Astrocyte (in vitro differentiated cells and primary cell): ENCODE measurements at regions not wholly inside any gene's neighbourhood (a gene's known extent, or its start where the extent isn't known, plus 50 kb on each side); places are given as distances from the start of the nearest gene placed in this dataset.
A peak's percentile ranks its signal among the peaks of the same experiment; 100 is the strongest.

Experiments used
- DNase-seq: peaks from one replicate; pipeline ENCODE4 v3.0.0-alpha.2; 2010; ENCODE audit warnings: low read depth
- FAIRE-seq: peaks from 2 replicates; lab custom pipeline; 2011; peaks lifted over from hg19 to GRCh38; lab: Jason Lieb, UNC
- H2AFZ ChIP-seq: 2 replicates; pipeline ENCODE4 v1.6.0; 2012; ENCODE audit warnings: low read depth, low read length, inconsistent platforms
- H3K27ac ChIP-seq: 2 replicates; pipeline ENCODE4 v1.5.1; 2011; ENCODE audit warnings: low read depth, low read length, inconsistent platforms
- H3K27me3 ChIP-seq: 2 replicates; pipeline ENCODE4 v1.6.0; 2011; ENCODE audit warnings: low read length, inconsistent platforms; ENCODE audit not compliant: insufficient read depth
- H3K36me3 ChIP-seq: 2 replicates; pipeline ENCODE4 v1.5.1; 2011; ENCODE audit warnings: low read length, inconsistent platforms; ENCODE audit not compliant: insufficient read depth
- H3K4me1 ChIP-seq: 2 replicates; pipeline ENCODE4 v1.5.1; 2011; ENCODE audit warnings: low read length, inconsistent platforms; ENCODE audit not compliant: insufficient read depth
- H3K4me2 ChIP-seq: 2 replicates; pipeline ENCODE4 v1.6.0; 2012; ENCODE audit warnings: low read length, inconsistent platforms
- H3K4me3 ChIP-seq: 2 replicates; pipeline ENCODE4 v1.5.1; 2011; ENCODE audit warnings: low read depth, mild to moderate bottlenecking, low read length, inconsistent platforms; ENCODE audit not compliant: insufficient read depth
- H3K79me2 ChIP-seq: 2 replicates; pipeline ENCODE4 v1.6.0; 2012; ENCODE audit warnings: mild to moderate bottlenecking, low read length, inconsistent platforms; ENCODE audit not compliant: insufficient read depth
- H3K9ac ChIP-seq: 2 replicates; pipeline ENCODE4 v1.6.0; 2012; ENCODE audit warnings: mild to moderate bottlenecking, low read length, inconsistent platforms
- H3K9me3 ChIP-seq: 2 replicates; pipeline ENCODE4 v1.5.1; 2012; ENCODE audit warnings: low read depth, mild to moderate bottlenecking, low read length, inconsistent platforms; ENCODE audit not compliant: insufficient read depth
- H4K20me1 ChIP-seq: 2 replicates; pipeline ENCODE4 v1.6.0; 2012; ENCODE audit warnings: low read length, inconsistent platforms; ENCODE audit not compliant: insufficient read depth
- H3K27ac Mint-ChIP-seq: one replicate; pipeline ENCODE4 v1.8.0; 2021; ENCODE audit warnings: mild to moderate bottlenecking, mixed read lengths; ENCODE audit not compliant: unreplicated experiment
- H3K27me3 Mint-ChIP-seq: one replicate; pipeline ENCODE4 v1.8.0; 2021; ENCODE audit warnings: low read depth, mixed read lengths; ENCODE audit not compliant: unreplicated experiment
- H3K36me3 Mint-ChIP-seq: one replicate; pipeline ENCODE4 v1.8.0; 2021; ENCODE audit warnings: low read depth, mixed read lengths; ENCODE audit not compliant: unreplicated experiment
- H3K4me1 Mint-ChIP-seq: one replicate; pipeline ENCODE4 v1.8.0; 2021; ENCODE audit warnings: low read depth, mixed read lengths; ENCODE audit not compliant: unreplicated experiment
- H3K4me3 Mint-ChIP-seq: one replicate; pipeline ENCODE4 v1.8.0; 2021; ENCODE audit warnings: mild to moderate bottlenecking, moderate library complexity, mixed read lengths; ENCODE audit not compliant: unreplicated experiment
- H3K9me3 Mint-ChIP-seq: one replicate; pipeline ENCODE4 v1.8.0; 2021; ENCODE audit warnings: mild to moderate bottlenecking, mixed read lengths; ENCODE audit not compliant: unreplicated experiment
- CTCF ChIP-seq: IDR thresholded peaks from 2 replicates; pipeline ENCODE4 v1.5.1; 2011; ENCODE audit warnings: low read depth, mild to moderate bottlenecking, inconsistent platforms, low read length, moderate library complexity; ENCODE audit not compliant: insufficient read depth
- EZH2 ChIP-seq: IDR thresholded peaks from 2 replicates; pipeline ENCODE4 v1.6.1; 2012; ENCODE audit warnings: mild to moderate bottlenecking, low read length, inconsistent platforms; ENCODE audit not compliant: insufficient read depth

- no peak overlapping the region for H3K27ac ChIP-seq
- H3K36me3 ChIP-seq: no peaks in the 10 kb centered on the region
- H3K9me3 Mint-ChIP-seq: no peaks in the 10 kb centered on the region
- no peak for TF ChIP-seq EZH2
- no peak for TF ChIP-seq CTCF
- no peak overlapping the region for H3K9ac ChIP-seq
- H3K4me3 ChIP-seq: no peak overlapping the region
- peaks cover 12% of the 10 kb centered on the region for H3K4me1 ChIP-seq
- H4K20me1 ChIP-seq: no peaks in the 10 kb centered on the region
- H3K27me3 ChIP-seq: no peaks in the 10 kb centered on the region
- no peaks in the 10 kb centered on the region for H3K9me3 ChIP-seq
- no peak overlapping the region for H3K4me3 Mint-ChIP-seq
- peaks cover 25% of the 10 kb centered on the region for H3K79me2 ChIP-seq
- no peak for FAIRE-seq
- no peak overlapping the region for H3K27ac Mint-ChIP-seq
- no peak for DNase-seq
- H3K36me3 Mint-ChIP-seq: peaks cover 4% of the 10 kb centered on the region
- H3K4me2 ChIP-seq: no peak overlapping the region
- H2AFZ ChIP-seq: no peak overlapping the region
- H3K27me3 Mint-ChIP-seq: no peaks in the 10 kb centered on the region
- peaks cover 32% of the 10 kb centered on the region for H3K4me1 Mint-ChIP-seq
Measured at GRCh38 chr2:144322379-144322778, 197.5 kb downstream of the ZEB2 start.

GRCh38 chr2:144320491-144320890, 199.4 kb downstream of the ZEB2 start:
- no peak overlapping the region for H3K27ac ChIP-seq
- H2AFZ ChIP-seq: no peak overlapping the region
- peaks cover 24% of the 10 kb centered on the region for H3K79me2 ChIP-seq

More at GRCh38 chr2:144320491-144320890, 199.4 kb downstream of the ZEB2 start:
- no peak overlapping the region for H3K9ac ChIP-seq
- Mint-ChIP-seq H3K9me3 (no peaks in the 10 kb centered on the region), H3K4me1 (peaks cover 22% of the 10 kb centered on the region), H3K4me3 (no peak overlapping the region), H3K27me3 (no peaks in the 10 kb centered on the region), H3K27ac (peak overlapping the region; percentile 66), H3K36me3 (peaks cover 2% of the 10 kb centered on the region)
- H3K27me3 ChIP-seq: no peaks in the 10 kb centered on the region
- no peak overlapping the region for H3K4me3 ChIP-seq
- TF ChIP-seq EZH2 (no peak), CTCF (no peak)
- FAIRE-seq (no peak), DNase-seq (peak; percentile 48)
- H3K4me2 ChIP-seq: peak overlapping the region; percentile 23
- H3K9me3 ChIP-seq: no peaks in the 10 kb centered on the region
- H3K4me1 ChIP-seq: peaks cover 10% of the 10 kb centered on the region
- no peaks in the 10 kb centered on the region for H4K20me1 ChIP-seq
- no peaks in the 10 kb centered on the region for H3K36me3 ChIP-seq
